ENCODE measurements at regions not wholly inside any gene's neighbourhood (a gene's known extent, or its start where the extent isn't known, plus 50 kb on each side); places are given as distances from the start of the nearest gene placed in this dataset.

DNA sequence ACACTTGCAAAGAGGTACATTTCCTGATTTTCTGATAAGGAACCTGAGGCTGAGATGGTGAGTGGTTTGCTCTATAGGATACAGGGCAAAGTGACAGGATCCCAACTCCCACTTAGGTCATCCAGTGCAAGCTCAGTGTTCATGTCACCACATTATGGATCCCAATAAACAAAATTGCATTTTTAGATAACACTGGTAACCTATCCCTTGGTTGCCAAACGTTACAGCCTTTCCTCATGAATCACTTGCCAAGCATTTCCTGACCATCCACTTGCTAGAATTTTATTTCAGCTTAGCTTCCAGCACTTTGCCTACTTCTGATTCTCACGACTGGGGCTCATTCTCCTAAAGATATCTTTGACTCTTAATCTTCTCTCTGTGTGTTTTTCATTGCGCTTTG is 131.4 kb upstream of the ODAD2 start:
- TF ChIP-seq CTCF (IDR thresholded peaks at IDR 0.05) (no peak), ZFX (IDR thresholded peaks at IDR 0.05; ENCODE audit: borderline replicate concordance) (no peak)

Data from 22Rv1 (cell line).